Retinal pigment epithelial cell (primary cell): ENCODE measurements at regions not wholly inside any gene's neighbourhood (a gene's known extent, or its start where the extent isn't known, plus 50 kb on each side); places are given as distances from the start of the nearest gene placed in this dataset.
A peak's percentile ranks its signal among the peaks of the same experiment; 100 is the strongest.

Source experiments
- DNase-seq: peaks from one replicate; pipeline ENCODE4 v3.0.0-alpha.2; 2010; ENCODE audit warnings: low read depth
- H3K4me3 ChIP-seq: 2 replicates; pipeline ENCODE4 v1.5.1; 2011; ENCODE audit warnings: mild to moderate bottlenecking, low read length, control low read depth, moderate library complexity
- CTCF ChIP-seq: conservative IDR thresholded peaks from 2 replicates; pipeline ENCODE4 v1.5.1; 2011; ENCODE audit warnings: low read depth, low read length, control low read depth, inconsistent platforms

- TF ChIP-seq CTCF, result peak; percentile 48
- H3K4me3 ChIP-seq, result no peak overlapping the region
- no peak for DNase-seq
Observed at GRCh38 chr9:16131264-16131663, 578.4 kb downstream of the CCDC171 start.

- no peak for DNase-seq
- no peak for TF ChIP-seq CTCF
- H3K4me3 ChIP-seq, result no peak overlapping the region
Observed at GRCh38 chr9:16132513-16132912, 579.7 kb downstream of the CCDC171 start.

- DNase-seq, result no peak
- TF ChIP-seq CTCF, result no peak
- no peak overlapping the region for H3K4me3 ChIP-seq
Observed at GRCh38 chr9:16133032-16133431, 580.2 kb downstream of the CCDC171 start.

- peak; percentile 65 for TF ChIP-seq CTCF
- no peak overlapping the region for H3K4me3 ChIP-seq
- peak; percentile 69 for DNase-seq
Observed at GRCh38 chr9:16133556-16134227, 580.8 kb downstream of the CCDC171 start.

- TF ChIP-seq CTCF, result no peak
- H3K4me3 ChIP-seq, result no peak overlapping the region
- no peak for DNase-seq
Observed at GRCh38 chr9:16134351-16134750, 581.5 kb downstream of the CCDC171 start.

- no peak for DNase-seq
- no peak for TF ChIP-seq CTCF
Observed at GRCh38 chr9:16135968-16136367, 583.1 kb downstream of the CCDC171 start.

GRCh38 chr9:16136451-16136850 lies 583.6 kb downstream of the CCDC171 start:
- DNase-seq, result no peak
- TF ChIP-seq CTCF, result no peak

More at GRCh38 chr9:16135968-16136367, 583.1 kb downstream of the CCDC171 start:
- no peak overlapping the region for H3K4me3 ChIP-seq

More at GRCh38 chr9:16136451-16136850, 583.6 kb downstream of the CCDC171 start:
- no peak overlapping the region for H3K4me3 ChIP-seq
